Loucy (cell line): ENCODE measurements at regions not wholly inside any gene's neighbourhood (a gene's known extent, or its start where the extent isn't known, plus 50 kb on each side); places are given as distances from the start of the nearest gene placed in this dataset.

Experiments
- EZH2phosphoT487 ChIP-seq: fragments of 200-600 bp; IDR thresholded peaks from 2 replicates; pipeline ENCODE4 v1.6.1; 2018; ENCODE audit warnings: antibody characterized with exemption, mild to moderate bottlenecking, moderate library complexity, borderline replicate concordance
- TF ChIP-seq, protein P1 (sequence below): fragments of 200-600 bp; sonication (generic); conservative IDR thresholded peaks from 2 replicates; pipeline ENCODE4 v1.5.1; 2014; ENCODE audit warnings: mild to moderate bottlenecking, antibody characterized with exemption, low read length

DNA sequence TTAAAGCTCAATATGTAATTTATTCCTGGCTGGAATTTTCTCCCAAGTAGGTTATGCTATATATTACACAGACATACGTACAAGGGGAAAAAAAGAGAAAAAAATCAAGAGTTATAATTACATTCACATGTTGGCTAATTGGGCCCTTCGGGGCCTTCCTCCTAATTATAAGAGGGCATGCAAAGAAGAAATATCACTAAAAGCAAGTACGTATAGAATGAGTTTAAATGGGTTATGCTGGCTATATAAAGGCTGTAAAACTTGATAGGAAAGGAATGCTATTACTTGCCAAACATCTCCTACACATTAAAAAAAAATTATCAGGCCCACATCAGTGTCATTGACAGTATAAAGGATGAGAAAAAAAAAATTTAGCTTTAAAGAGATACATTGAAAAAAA, 1396.1 kb upstream of the ADGRL4 start:
- TF ChIP-seq, protein P1, sequence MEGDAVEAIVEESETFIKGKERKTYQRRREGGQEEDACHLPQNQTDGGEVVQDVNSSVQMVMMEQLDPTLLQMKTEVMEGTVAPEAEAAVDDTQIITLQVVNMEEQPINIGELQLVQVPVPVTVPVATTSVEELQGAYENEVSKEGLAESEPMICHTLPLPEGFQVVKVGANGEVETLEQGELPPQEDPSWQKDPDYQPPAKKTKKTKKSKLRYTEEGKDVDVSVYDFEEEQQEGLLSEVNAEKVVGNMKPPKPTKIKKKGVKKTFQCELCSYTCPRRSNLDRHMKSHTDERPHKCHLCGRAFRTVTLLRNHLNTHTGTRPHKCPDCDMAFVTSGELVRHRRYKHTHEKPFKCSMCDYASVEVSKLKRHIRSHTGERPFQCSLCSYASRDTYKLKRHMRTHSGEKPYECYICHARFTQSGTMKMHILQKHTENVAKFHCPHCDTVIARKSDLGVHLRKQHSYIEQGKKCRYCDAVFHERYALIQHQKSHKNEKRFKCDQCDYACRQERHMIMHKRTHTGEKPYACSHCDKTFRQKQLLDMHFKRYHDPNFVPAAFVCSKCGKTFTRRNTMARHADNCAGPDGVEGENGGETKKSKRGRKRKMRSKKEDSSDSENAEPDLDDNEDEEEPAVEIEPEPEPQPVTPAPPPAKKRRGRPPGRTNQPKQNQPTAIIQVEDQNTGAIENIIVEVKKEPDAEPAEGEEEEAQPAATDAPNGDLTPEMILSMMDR: no peak
- no peak for TF ChIP-seq EZH2phosphoT487
